ENCODE measurements at regions not wholly inside any gene's neighbourhood (a gene's known extent, or its start where the extent isn't known, plus 50 kb on each side); places are given as distances from the start of the nearest gene placed in this dataset.

- Histone ChIP-seq H3K9ac (no peak overlapping the region), H3K4me2 (no peak overlapping the region), H3K9me2 (no peaks in the 10 kb centered on the region), H3K4me3 (ENCODE audit: low read depth in 2 of 2, low read length in 1 of 2) (no peak overlapping the region), H3K36me3 (replicated peaks in 1 of 2; ENCODE audit: control insufficient read depth in 1 of 2, insufficient read depth in 2 of 2, low read length in 1 of 2) (no peaks in the 10 kb centered on the region), H2AFZ (ENCODE audit: low read depth) (no peak overlapping the region), H4K20me1 (ENCODE audit: insufficient read depth) (no peaks in the 10 kb centered on the region), H3K27ac (ENCODE audit: low read depth in 2 of 2, low read length in 1 of 2) (no peak overlapping the region), H3F3A (replicated peaks; ENCODE audit: insufficient read depth) (no peaks in the 10 kb centered on the region), H3K9me3 (no peaks in the 10 kb centered on the region), H3K79me2 (ENCODE audit: insufficient read depth) (no peaks in the 10 kb centered on the region), H3K27me3 (ENCODE audit: insufficient read depth) (no peaks in the 10 kb centered on the region), H3K4me1 (ENCODE audit: control insufficient read depth in 1 of 2, insufficient read depth in 2 of 2, low read depth in 1 of 2, low read length in 1 of 2) (no peaks in the 10 kb centered on the region; a peak in 1 of 4 replicates)
- POLR2A ChIA-PET: no interaction called here
- DNase-seq: no peak
- 4% methylated on average over 1 of the region's 1 CpG for WGBS (ENCODE audit: low lambda C conversion rate)
- no peak for TF ChIP-seq ZBTB33 (IDR thresholded peaks at IDR 0.05; ENCODE audit: borderline replicate concordance, low read depth)
- TF ChIP-seq FOXJ3 (CRISPR knock-in tag; IDR thresholded peaks at IDR 0.05): no peak
- TF ChIP-seq NFIC (IDR thresholded peaks at IDR 0.05; ENCODE audit: borderline replicate concordance): no peak
- TF ChIP-seq MAX (IDR thresholded peaks at IDR 0.05; ENCODE audit: low read depth): no peak
- no peak for TF ChIP-seq YY1 (IDR thresholded peaks at IDR 0.05; ENCODE audit: low read depth)
- no peak for TF ChIP-seq SMC3 (IDR thresholded peaks at IDR 0.05; ENCODE audit: low read depth, low read length)
- TF ChIP-seq NRF1 (IDR thresholded peaks at IDR 0.05; ENCODE audit: low read depth, low read length): no peak
- TF ChIP-seq PBX3 (IDR thresholded peaks at IDR 0.05): no peak
- no peak for TF ChIP-seq ELF1 (IDR thresholded peaks at IDR 0.05)
- TF ChIP-seq EZH2phosphoT487 (IDR thresholded peaks at IDR 0.05; ENCODE audit: borderline replicate concordance, low read depth): no peak
- no peak for TF ChIP-seq RAD21 (IDR thresholded peaks at IDR 0.05; ENCODE audit: low read length)
- TF ChIP-seq USF1 (IDR thresholded peaks at IDR 0.05; ENCODE audit: borderline replicate concordance, low read depth): no peak
- TF ChIP-seq CHD2 (IDR thresholded peaks at IDR 0.05; ENCODE audit: low read length, partially characterized antibody): no peak
- TF ChIP-seq USF2 (IDR thresholded peaks at IDR 0.05; ENCODE audit: borderline replicate concordance, low read depth, low read length): no peak
- TF ChIP-seq EP300 (IDR thresholded peaks at IDR 0.05; ENCODE audit: borderline replicate concordance in 1 of 2, low read depth in 1 of 2, low read length in 1 of 2): no peak
- no peak for TF ChIP-seq RCOR1 (IDR thresholded peaks at IDR 0.05; ENCODE audit: low read length)
- CTCF ChIA-PET: interaction anchor here (0.6 to 1.0 kb wide), 3 partner anchors 42 to 165 kb away, joined by 3 to 4 read pairs (median 3); no protein-coding TSS in a partner anchor
Measured at GRCh38 chr3:69490235-69490634, 104.3 kb upstream of the FRMD4B start.

All from SK-N-SH (cell line).